ENCODE measurements at regions not wholly inside any gene's neighbourhood (a gene's known extent, or its start where the extent isn't known, plus 50 kb on each side); places are given as distances from the start of the nearest gene placed in this dataset.
"Not testable (repeated sequence)": the region's sequence is repeated elsewhere in the genome, so short reads cannot be mapped to it uniquely, and the experiment has no call there.

- DNase-seq (ENCODE audit: extremely low read depth, low read depth): no peak
- TF ChIP-seq CTCF (IDR thresholded peaks at IDR 0.05; ENCODE audit: low read depth, low read length, missing control alignments): no peak
- H3K4me3 ChIP-seq (replicated peaks; ENCODE audit: low read depth, low read length): no peak overlapping the region
Observed at GRCh38 chr16:77502448-77502847, 67.6 kb upstream of the ADAMTS18 start.

GRCh38 chr16:77506492-77506891 lies 71.7 kb upstream of the ADAMTS18 start:
- not testable (repeated sequence) for H3K4me3 ChIP-seq (replicated peaks; ENCODE audit: low read depth, low read length); DNase-seq (ENCODE audit: extremely low read depth, low read depth)

- no peak for DNase-seq (ENCODE audit: extremely low read depth, low read depth)
- H3K4me3 ChIP-seq (replicated peaks; ENCODE audit: low read depth, low read length): no peak overlapping the region
- TF ChIP-seq CTCF (IDR thresholded peaks at IDR 0.05; ENCODE audit: low read depth, low read length, missing control alignments): no peak
Observed at GRCh38 chr16:77509051-77509450, 74.2 kb upstream of the ADAMTS18 start.

GRCh38 chr16:77509796-77510195 lies 75.0 kb upstream of the ADAMTS18 start:
- DNase-seq (ENCODE audit: extremely low read depth, low read depth): no peak
- no peak for TF ChIP-seq CTCF (IDR thresholded peaks at IDR 0.05; ENCODE audit: low read depth, low read length, missing control alignments)
- no peak overlapping the region for H3K4me3 ChIP-seq (replicated peaks; ENCODE audit: low read depth, low read length)

- no peak for DNase-seq (ENCODE audit: extremely low read depth, low read depth)
- TF ChIP-seq CTCF (IDR thresholded peaks at IDR 0.05; ENCODE audit: low read depth, low read length, missing control alignments): no peak
Observed at GRCh38 chr16:77511053-77511452, 76.2 kb upstream of the ADAMTS18 start.

GRCh38 chr16:77514500-77515220 lies 79.8 kb upstream of the ADAMTS18 start:
- no peak for TF ChIP-seq CTCF (IDR thresholded peaks at IDR 0.05; ENCODE audit: low read depth, low read length, missing control alignments)
- no peak for DNase-seq (ENCODE audit: extremely low read depth, low read depth)
- H3K4me3 ChIP-seq (replicated peaks; ENCODE audit: low read depth, low read length): no peak overlapping the region

More at GRCh38 chr16:77511053-77511452, 76.2 kb upstream of the ADAMTS18 start:
- H3K4me3 ChIP-seq (replicated peaks; ENCODE audit: low read depth, low read length): no peak overlapping the region

- not testable (repeated sequence) for DNase-seq (ENCODE audit: extremely low read depth, low read depth)
Observed at GRCh38 chr16:77525226-77525625, 90.4 kb upstream of the ADAMTS18 start.

GRCh38 chr16:77531752-77532151 lies 96.9 kb upstream of the ADAMTS18 start:
- no peak overlapping the region for H3K4me3 ChIP-seq (replicated peaks; ENCODE audit: low read depth, low read length)
- DNase-seq (ENCODE audit: extremely low read depth, low read depth): peak; percentile 66

More at GRCh38 chr16:77525226-77525625, 90.4 kb upstream of the ADAMTS18 start:
- not testable (repeated sequence) for H3K4me3 ChIP-seq (replicated peaks; ENCODE audit: low read depth, low read length)

More at GRCh38 chr16:77531752-77532151, 96.9 kb upstream of the ADAMTS18 start:
- no peak for TF ChIP-seq CTCF (IDR thresholded peaks at IDR 0.05; ENCODE audit: low read depth, low read length, missing control alignments)

Measured in HFF-Myc (cell line).